Erythroblast (primary cell): ENCODE measurements at regions not wholly inside any gene's neighbourhood (a gene's known extent, or its start where the extent isn't known, plus 50 kb on each side); places are given as distances from the start of the nearest gene placed in this dataset.

Source experiments
- DNase-seq, 2 experiments: peaks; one replicate each; lab custom pipeline; 2025; lab: John Stamatoyannopoulos, UW
- GATA1 ChIP-seq: IDR thresholded peaks from 2 replicates; pipeline ENCODE4 v1.6.1; 2011; ENCODE audit warnings: low read depth, mild to moderate bottlenecking, control low read depth, low read length, moderate library complexity
- POLR2A ChIP-seq: IDR thresholded peaks from 2 replicates; pipeline ENCODE4 v1.6.1; 2011; ENCODE audit warnings: mild to moderate bottlenecking, low read length

DNA sequence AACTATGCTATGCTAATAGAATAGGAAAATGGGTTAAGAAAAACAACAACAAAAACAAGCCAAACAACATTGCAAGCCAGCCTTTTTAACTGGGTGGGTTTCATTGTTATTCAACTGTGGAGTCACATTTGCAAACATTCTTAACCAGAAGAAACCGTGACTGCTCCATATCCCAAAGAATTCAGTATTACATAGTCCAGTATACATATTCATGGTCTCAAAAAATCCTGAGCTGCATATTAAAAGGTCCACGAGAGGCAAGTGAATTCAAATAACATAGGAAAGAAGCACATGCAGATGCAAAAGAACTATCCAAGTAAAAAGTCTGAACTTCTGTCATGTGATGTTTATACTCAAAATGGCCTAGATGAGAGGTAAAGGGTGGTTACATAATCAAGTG is 179.1 kb upstream of the ETAA1 start:
- no peak for TF ChIP-seq POLR2A
- TF ChIP-seq GATA1, result no peak
- DNase-seq, result no peak

DNA sequence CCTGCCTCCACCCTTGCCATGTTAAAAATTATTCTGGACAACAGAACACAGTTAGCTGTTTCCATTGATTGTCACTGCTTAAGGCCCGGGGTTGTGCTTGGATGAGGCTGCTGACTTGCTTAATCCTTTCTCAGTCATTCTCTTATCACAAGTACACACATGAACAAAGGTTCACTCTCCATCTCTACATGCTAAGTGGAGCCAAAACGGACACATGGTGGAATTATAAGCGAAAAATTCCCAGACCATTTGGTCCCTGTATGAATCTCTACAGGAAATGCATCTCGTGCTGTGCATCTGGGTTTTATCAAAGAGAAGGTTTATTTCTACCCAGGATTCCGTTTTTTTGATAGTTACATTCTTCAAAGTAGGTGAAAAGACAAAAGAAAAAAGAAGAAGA is 177.5 kb upstream of the ETAA1 start:
- DNase-seq, result no peak
- no peak for TF ChIP-seq POLR2A
- TF ChIP-seq GATA1, result no peak

GRCh38 chr2:67221266-67221665 is 175.9 kb upstream of the ETAA1 start:
- TF ChIP-seq GATA1 (no peak), POLR2A (no peak)
- DNase-seq, result no peak

DNA sequence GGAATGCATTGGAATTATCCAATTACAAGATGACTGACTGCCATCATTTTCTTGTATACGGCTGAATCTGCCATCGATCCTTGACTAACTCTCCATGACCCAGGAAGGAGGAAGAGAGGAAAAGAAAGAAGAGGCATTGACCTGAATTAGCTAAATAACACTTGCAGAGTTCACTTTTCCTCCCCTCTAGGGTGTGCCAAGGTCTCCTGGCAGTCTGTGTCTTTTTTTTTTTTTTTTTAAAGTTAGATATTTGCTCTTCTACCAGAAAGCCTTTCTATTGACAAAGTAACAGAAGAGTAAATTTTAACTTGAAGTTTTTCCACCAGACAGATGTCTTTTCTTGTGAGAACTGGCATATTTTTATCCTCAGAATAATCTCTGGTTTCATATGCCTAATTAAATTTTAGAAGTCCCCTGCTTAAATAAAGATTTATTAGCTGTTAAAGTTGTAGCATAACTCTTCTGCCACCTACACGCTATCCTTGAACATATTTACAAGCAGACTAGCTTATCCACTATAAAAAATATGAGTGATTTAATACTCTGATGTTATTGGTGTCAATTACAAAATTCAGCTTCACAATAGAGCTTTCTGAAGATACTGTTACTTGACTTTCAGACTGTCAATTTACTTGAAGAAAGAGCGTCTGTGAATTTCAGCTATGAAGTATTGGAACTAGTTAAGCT is 171.7 kb upstream of the ETAA1 start:
- no peak for DNase-seq
- no peak for TF ChIP-seq GATA1
- TF ChIP-seq POLR2A, result no peak

DNA sequence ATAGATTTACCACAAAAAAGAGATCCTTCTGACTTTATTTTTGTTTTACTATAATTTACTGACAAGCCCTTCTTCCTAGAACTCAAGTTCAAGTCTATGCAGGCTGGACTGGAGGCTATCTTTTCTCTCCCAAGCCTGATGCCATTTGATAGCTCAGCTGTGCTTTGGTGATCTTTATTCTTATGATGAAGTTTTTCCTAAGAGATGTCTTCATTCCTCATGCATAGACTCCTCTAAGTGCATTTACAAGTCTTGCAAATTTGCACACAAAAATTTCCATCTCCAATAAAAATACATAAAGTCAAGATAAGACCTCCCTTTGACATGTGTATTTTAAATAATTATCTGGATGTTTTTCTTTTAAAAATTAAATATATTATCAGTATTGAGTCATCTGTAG is 167.4 kb upstream of the ETAA1 start:
- TF ChIP-seq GATA1, result no peak
- no peak for TF ChIP-seq POLR2A
- DNase-seq, result no peak

GRCh38 chr2:67232936-67233335 is 164.2 kb upstream of the ETAA1 start:
- TF ChIP-seq POLR2A (no peak), GATA1 (no peak)
- no peak for DNase-seq

DNA sequence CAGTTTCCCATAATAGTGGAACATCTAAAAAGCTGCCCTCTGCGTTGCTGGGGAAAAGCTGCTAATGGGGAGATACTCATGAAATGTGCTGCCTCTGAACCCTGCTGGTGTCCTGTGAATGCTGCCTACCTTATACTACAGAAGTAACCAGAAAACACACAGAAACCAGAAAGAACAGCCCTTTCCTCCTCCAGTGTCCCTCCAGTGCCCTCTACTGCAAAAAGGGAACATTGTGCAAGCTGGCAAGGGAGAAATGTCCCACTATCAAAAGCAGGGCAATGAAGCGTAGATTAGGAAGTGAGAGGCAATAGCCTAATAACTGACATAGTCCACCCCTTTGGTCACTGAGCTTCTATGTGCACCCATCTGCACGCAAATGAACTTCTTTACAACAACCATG is 162.7 kb upstream of the ETAA1 start:
- no peak for DNase-seq
- TF ChIP-seq GATA1 (no peak), POLR2A (no peak)

DNA sequence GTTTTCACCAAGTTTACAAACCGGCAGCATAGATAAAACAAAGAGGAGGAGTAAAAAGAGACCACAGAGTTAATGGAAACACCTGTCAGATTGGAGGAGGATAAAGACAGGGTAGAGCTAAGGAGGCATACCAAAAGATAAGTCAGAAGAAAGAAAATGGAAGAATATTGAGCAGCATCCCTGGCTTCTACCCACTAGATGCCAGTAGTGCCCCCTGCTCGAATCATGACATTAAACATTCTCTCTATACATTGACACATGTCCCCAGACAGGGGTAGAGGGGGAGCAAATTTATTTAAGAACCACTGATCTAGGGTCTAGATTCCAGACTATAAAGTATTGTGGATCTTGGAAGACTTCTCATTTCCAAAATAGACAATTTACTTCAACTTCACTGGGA is 159.8 kb upstream of the ETAA1 start:
- no peak for TF ChIP-seq POLR2A
- TF ChIP-seq GATA1, result no peak
- DNase-seq, result no peak

GRCh38 chr2:67240507-67240906 is 156.6 kb upstream of the ETAA1 start:
- TF ChIP-seq POLR2A (no peak), GATA1 (no peak)
- DNase-seq, result peak; percentile 24 to 56

- TF ChIP-seq POLR2A, result no peak
- no peak for TF ChIP-seq GATA1
These were observed 155.7 kb upstream of the ETAA1 start for GRCh38 chr2:67241453-67241852.

DNA sequence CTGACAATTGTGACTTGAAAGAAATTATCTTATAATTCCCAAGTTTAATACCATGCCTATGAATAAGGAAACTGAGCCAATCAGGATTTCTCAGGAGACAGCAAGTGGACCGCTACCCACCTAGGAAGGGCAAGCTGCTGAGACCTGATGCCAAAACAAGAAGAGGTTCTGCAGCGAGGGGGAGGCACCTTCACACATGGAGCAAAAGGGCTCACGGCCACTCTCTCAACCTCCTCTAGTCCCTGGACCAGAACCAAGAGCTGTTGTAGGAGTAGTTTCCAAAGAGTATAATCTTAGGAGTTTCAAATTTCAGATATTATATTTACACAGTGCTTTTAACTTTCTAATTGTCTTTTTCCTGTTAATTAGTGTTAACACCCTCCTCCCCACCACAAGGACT is 154.7 kb upstream of the ETAA1 start:
- no peak for TF ChIP-seq GATA1
- TF ChIP-seq POLR2A, result no peak
- no peak for DNase-seq

More at GRCh38 chr2:67241453-67241852, 155.7 kb upstream of the ETAA1 start:
- no peak for DNase-seq

- TF ChIP-seq POLR2A, result no peak
- no peak for TF ChIP-seq GATA1
- no peak for DNase-seq
These were observed 153.2 kb upstream of the ETAA1 start for GRCh38 chr2:67243919-67244318.

DNA sequence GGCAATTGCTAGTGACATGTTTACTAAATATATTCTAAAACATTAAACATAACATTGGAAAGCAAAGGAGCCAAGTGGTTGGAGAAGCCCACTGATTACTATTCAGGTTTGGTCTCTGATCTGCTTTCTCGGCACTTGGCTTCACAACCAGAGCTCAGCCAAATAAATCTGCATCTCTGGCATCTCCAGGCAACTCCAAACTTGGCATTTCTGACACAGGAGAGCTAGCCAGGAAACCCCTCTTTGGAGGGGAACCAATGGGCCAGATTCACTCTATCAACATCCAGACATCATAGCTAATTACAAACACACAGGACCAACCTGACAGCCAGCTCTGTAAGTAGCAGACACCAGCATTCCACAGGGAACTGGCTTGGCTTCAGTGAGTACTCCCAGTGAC is 150.3 kb upstream of the ETAA1 start:
- no peak for DNase-seq
- TF ChIP-seq POLR2A (no peak), GATA1 (no peak)

DNA sequence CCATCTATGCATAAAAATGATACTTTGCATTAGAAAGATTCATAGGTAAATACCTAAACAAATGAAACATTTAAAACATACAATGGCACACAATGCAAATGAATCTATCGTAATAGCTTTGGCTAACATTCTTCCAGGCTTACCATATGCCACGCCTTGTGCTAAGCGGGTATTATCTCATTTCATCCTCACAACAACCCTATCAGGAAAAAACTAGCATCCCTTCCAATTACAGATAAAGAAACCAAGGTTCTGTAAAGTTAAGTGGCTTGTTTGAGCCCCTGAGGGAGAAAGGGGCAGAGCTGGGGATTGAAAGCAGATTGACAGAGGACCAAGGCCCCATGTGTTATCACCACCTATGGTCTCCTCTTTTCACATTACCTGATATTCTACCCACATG is 145.4 kb upstream of the ETAA1 start:
- DNase-seq, result no peak
- TF ChIP-seq GATA1, result no peak
- TF ChIP-seq POLR2A, result no peak

- TF ChIP-seq POLR2A (no peak), GATA1 (no peak)
- DNase-seq, result no peak
These were observed 141.1 kb upstream of the ETAA1 start for GRCh38 chr2:67255933-67256615.
